HG02885 (cell line): ENCODE measurements at regions not wholly inside any gene's neighbourhood (a gene's known extent, or its start where the extent isn't known, plus 50 kb on each side); places are given as distances from the start of the nearest gene placed in this dataset.
"Not testable (repeated sequence)": the region's sequence is repeated elsewhere in the genome, so short reads cannot be mapped to it uniquely, and the experiment has no call there.

Experiments
- ATAC-seq: cut with Tn5 transposase; IDR thresholded peaks from one replicate; pipeline ENCODE4 v1.9.1; 2021; ENCODE audit warnings: mild to moderate bottlenecking; ENCODE audit not compliant: unreplicated experiment, poor library complexity

DNA sequence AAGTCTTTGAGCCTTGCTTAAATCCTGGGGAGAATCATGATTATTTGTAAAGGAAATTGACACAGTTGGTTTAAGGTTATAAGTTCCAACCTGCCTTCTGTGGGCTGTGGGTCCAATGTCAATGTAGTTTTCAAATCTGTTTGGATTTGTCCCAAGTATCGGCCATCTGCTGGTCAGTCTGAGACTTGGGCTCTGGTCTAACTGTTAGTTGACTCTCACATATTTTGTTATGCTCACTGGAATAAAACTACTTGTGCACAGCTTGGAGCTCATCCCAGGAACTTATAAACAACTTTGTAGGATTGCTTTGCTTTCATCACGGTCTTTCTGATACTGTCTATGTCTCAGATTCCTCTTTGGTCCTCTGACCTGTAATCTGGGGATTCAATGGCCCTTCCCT lies 1026.2 kb upstream of the ZEB2 start:
- ATAC-seq: no peak

DNA sequence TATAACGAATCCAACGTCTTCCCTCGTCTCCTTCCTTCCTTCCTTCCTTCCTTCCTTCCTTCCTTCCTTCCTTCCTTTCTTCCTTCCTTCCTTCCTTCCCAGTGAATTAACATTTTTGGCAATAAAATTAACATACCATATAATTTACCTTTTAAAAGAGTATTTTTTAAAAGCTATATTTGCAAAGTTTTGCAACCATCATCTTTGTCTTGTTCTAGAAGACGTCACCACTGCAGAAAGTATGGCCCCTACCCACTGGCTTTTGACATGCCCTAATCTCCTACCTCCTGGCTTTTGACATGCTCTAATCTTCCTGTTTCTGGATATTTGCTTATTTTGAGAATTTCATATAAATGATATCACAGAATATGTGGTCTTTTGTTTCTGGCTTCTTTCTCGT lies 1023.9 kb upstream of the ZEB2 start:
- no peak for ATAC-seq

DNA sequence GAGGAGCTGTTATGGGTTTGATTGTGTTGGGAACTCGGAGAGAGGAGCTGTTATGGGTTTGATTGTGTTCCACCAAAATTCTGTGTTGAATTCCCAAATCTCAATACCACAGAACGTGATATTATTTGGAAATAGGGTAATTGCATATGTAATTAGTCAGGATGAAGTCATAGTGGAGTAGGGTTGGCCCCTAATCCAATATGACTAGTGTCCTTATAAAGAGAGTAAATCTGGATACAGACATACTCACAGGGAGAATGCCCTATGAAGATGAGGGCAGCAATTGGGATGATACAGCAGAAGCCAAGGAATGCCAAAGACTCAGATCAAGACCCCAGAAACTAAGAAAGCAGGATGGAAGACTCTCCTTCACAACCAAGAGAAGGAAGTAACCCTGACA lies 1023.2 kb upstream of the ZEB2 start:
- no peak for ATAC-seq

DNA sequence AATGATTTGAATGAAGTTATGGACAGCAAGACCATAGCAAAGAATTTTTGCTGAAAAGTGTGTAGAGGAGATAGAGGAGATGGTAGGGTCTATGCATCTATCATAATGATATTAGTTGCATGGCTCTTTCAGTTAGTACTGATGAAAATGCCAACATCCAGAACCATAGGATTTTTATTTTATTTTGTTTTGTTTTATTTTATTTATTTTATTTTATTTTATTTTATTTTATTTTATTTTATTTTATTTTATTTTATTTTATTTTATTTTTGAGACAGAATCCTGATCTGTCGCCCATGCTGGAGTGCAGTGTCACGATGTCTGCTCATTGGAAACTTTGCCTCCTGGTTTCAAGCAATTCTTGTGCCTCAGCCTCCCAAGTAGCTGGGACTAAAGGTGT lies 1021.1 kb upstream of the ZEB2 start:
- ATAC-seq: no peak

DNA sequence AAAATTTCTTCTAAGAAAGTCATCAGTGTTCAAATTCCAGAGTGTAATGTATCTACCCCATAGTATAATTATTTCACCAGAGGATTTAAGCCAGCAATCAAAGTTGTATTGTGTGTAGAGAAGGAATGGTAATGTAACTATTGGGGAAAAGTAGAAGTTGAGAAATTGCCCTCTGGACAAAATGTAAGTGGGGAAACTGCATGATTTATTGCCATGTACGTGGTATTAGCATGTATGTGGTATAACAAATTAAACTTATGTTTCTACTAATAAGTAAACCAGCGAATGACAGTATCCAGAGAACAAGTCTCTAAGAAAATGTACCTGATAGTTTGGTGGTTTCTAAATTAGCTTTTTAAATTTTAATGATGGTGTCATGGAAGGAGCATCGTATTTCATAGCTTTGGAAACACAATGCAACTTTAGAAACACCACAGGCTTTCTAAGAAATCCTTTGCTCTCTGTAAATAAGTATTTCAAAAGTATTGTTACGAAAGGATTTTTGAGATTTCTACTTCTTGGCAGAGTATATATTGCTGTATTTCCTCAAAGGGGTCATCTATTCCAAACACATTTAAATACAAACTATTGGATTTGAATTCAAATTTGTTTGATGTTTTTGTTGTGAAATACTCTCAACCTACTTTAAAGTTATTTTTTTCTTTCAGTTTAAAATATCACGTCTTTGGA lies 1018.9 kb upstream of the ZEB2 start:
- no peak for ATAC-seq

DNA sequence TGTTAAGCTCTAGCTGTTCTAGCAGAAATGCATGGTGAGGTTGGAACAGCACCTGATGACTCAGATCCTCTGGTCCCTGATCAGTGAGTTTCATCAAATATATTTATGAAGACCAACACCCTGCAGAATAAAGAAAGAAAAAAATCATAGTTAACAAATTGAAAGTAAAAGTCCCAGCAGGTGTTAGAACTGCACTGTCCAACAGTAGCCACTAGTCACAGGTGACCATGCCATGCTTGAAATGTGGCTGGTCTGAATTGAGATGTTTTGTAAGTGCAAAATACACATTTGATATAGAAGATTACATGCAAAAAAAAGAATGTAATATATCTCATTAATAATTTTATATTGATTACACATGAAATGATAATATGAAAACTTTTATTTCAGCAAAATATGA lies 1010.7 kb upstream of the ZEB2 start:
- no peak for ATAC-seq

DNA sequence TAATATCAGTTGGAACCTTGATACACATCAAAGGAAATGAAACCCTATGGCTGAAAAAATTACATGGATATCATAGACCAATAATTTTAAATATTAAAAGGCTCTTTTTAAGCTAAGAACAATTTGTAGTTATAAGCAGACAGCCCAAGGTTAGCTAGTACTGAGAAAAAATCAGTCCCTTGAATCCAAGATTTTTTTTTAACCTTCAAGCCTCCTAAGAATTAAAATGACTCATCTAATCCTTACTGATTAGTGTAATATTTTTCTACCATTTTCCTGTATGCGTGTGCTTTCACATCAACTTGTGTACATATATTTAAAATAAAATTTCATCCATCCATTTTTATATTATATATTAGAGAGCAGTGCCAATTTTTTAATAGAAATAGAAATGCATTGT lies 1004.9 kb upstream of the ZEB2 start:
- no peak for ATAC-seq

DNA sequence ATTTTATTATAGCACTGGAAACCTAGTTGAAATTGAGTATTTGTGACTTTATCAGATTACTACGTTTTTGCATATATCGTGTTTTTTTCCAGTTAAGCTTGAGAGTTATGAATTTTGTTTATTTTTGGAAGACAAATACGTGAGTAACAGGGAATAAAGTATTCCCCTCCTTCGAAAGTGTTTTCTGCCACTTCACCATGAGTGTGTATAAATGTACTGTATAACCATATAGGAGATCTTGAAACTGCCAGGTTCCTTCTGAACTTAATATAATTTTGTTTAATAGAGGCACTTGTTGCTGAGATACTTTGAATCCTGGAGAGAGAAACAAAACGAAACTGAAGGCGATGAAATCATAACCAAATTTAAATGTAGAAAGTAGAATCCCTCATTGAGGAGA lies 1004.4 kb upstream of the ZEB2 start:
- no peak for ATAC-seq

DNA sequence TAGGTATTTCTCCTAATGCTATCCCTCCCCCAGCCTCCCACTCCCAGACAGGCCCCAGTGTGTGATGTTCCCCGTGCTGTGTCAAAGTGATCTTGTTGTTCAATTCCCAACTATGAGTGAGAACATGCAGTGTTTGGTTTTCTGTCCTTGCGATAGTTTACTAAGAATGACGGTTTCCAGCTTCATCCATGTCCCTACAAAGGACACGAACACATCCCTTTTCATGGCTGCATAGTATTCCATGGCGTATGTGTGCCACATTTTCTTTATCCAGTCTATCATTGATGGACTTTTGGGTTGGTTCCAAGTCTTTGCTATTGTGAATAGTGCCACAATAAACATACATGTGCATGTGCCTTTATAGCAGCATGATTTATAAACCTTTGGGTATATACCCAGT lies 999.3 kb upstream of the ZEB2 start:
- ATAC-seq: not testable (repeated sequence)

DNA sequence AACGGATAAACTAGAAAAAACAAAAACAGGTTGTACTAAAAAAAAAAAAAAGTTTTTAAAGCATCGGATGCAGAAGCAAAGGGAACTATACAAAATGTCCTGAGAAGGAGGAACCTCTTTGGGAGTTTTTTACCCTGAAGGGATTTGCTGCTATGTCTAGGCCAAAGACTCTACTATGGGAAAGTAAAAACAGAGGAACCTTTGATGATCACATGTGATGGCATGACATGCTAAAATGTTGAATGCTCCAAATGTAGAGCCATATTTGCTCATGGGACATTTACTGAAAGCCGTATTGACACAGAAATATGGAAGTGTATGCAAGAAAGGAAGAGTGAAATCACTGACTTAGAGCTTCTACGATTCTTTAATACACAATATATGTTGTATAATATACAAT lies 992.0 kb upstream of the ZEB2 start:
- no peak for ATAC-seq

DNA sequence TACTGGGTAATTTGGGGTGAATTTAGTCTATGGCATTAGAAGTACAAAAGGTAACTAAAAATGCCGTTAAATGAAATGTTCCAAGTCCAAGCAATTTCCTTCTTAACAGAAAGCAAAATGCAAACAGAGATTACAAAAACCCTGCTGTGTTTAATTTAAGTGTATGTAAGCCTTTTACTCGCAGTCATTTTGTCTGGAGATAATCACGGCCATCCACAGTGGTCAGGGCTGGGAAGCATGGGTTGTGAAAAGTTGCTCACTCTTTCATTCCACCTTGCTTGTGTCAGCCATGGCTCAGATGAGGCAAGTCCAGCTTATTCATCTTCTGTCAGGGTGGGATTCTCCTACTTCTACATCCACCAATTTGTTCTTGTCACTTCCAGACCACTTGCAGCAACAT lies 983.6 kb upstream of the ZEB2 start:
- no peak for ATAC-seq

DNA sequence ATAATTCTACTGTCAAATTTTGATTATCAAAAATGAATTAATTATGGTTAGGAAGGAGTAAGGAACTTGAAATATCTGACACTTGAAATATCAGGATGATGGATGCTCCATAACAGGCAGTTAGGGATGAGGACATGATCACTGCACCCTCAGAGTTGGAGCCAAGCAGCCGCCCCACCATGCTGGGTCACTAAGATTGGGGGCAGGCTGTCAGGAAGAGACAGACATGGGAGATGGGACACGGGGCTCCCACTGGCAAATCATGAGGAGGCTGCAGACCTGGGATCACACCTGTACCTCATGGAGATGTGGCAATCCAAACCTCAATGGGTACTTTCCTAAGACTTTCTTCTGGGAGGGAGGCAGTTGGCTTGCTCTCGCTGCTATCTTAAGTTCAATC lies 982.0 kb upstream of the ZEB2 start:
- no peak for ATAC-seq

DNA sequence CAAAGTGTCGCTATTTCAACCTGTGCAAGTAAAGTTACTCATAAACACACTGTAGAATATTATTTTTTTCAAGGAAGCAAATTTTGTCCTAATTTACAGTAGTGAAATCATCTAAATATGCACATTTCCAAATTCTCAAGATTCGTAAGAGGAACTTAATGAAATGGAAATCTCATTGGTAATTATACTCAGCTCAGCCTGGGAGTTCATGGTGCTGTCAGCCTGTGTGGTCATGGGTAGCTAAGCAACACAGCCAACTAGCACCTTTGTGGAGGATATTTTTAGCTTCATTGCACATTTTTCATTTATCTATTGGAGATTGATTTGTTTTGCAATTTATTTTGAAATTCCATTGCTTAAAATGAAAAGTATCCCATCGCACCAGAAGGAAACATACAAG lies 975.7 kb upstream of the ZEB2 start:
- ATAC-seq: no peak

DNA sequence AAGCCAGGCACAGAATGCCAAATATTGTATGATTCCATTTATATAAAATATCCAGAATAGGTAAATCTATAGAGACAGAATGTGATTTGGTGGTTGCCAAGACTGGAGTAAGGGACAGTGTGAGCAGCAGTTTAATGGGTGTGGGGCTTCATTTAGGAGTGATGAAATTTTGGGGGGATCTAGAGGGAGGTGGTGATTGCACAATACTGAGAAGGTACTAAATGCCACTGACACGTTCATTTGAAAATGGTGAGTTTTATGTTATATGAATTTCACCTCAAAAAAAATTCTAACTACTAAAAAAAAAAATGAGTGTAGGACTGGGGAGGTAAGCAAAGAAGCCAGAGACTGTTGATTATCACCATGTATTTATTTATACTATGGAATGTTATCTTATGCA lies 974.5 kb upstream of the ZEB2 start:
- ATAC-seq: no peak

DNA sequence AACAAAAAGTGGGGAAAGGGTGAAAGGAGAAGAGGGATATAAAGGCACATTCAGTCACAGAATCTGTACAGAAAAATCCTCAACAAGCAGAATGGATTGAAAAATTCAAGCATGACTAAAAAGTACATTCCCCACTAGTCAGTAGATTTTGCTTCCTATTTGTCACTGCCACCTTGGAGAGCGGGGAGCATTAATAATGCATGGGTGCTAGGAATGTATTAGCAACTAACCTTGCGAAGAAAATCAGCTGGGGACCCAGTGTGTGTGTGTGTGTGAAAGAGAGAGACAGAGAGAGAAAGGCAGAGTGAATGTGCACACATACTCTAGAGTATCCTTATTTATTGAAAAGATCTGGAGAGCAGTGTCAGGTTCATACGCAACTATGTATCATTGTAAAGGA lies 968.7 kb upstream of the ZEB2 start:
- ATAC-seq: no peak

DNA sequence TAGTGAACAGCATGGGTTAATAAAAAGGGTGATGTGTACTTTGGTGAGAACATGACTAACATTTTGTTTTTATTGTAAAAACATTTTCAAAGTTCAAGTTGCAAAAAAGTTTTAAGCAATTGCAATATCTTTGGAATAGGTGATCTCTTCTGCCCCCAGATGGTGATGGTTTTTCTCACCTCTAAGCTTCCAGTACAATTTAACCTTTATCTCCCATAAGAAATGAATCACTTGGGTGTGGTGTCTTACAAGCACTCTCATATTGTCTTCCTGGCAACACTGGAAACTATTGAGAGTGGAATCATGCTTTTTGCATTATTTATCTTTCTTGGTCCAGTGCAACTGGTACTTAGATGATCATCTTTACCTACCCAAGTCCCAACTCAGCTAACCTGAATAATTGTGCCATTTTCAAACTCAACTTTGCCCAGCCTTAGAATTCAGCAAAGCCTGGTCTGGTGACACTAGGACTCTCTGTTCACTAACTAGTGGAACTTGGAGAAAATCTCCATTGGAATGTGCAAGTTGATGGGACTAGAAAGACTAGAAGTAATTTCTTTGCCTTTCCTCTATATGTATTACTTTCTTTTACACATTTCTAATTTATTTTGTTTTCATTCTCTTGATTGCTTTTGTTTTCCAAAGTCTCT lies 964.7 kb upstream of the ZEB2 start:
- ATAC-seq: peak; percentile 39

DNA sequence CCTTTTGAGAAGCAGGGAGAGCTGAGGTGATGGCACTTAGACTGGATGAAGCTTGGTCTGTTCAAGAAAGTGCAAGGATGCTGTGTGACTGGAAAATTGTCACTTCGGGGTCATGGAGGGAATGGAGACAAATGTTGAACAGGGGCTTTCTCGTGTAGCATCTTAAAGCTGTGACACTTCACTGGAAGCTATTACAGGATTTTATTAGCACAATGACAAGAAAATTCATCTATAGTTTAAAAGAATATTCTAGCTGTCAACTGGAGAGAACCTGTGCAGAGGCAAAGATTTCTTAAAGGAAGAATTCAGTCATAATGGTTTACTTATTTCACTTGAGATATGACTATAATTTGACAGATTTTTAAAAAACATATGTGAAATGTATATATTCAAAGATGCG lies 963.9 kb upstream of the ZEB2 start:
- no peak for ATAC-seq

DNA sequence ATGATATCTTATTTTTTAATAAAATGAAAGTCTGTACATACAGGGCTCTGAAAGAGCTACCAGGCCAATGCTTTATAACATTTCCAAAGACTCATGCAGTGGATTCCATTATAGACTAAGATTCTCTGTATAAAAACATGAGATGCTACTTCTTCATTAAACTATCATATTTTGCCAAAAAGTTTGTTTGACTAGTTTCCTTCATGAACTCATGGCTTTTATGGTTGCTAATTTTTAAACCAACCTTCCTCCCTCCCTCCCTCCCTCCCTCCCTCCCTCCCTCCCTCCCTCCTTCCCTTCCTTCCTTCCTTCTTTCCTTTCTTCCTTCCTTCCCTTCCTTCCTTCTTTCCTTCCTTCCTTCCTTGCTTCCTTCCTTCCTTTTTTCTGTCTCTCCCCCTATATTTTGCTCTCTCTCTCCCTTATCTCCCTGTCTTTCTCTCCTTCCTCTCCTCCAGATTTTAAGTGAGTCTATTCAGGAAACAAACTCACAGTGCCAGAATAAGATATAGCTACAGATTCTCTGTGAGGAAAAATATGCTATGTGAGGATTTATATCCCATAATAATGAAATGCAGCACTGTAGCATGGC lies 961.5 kb upstream of the ZEB2 start:
- no peak for ATAC-seq

DNA sequence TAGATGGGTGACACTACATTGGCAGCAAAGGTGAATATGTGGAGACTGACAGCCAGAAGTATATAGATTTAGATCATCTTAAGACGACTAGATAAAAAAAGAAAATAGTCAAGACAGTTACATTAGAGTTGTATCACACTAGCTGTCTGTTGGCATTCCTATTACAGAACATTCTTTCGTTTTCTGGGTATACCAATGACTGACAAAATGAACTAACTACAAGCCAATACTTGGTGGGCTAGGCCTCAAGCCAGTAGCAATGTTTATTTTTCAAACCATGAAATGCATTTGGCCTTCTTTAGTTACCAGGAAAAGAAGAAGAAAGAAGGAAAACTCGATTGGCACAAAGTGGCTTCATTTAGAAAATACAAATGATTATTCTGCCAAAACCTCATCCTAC lies 944.9 kb upstream of the ZEB2 start:
- ATAC-seq: no peak

DNA sequence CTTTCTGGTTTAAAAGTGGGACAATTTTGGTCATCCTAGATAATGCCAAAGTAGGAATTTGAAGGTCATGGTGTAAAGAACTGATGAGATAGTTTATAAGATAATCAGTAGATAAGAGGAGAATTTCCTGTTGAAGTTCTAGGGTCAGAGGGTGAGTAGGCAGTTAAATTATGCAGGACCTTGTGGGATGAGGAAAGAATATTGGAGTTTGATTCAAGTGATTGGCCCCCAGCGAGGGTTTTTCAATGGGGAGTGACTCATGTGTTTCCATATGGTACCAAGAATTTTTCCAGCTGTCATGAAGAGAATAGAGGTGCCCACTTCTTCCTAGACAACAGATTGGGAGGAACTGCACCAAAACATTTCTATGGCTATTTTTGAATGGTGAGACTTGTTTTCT lies 940.2 kb upstream of the ZEB2 start:
- ATAC-seq: no peak

DNA sequence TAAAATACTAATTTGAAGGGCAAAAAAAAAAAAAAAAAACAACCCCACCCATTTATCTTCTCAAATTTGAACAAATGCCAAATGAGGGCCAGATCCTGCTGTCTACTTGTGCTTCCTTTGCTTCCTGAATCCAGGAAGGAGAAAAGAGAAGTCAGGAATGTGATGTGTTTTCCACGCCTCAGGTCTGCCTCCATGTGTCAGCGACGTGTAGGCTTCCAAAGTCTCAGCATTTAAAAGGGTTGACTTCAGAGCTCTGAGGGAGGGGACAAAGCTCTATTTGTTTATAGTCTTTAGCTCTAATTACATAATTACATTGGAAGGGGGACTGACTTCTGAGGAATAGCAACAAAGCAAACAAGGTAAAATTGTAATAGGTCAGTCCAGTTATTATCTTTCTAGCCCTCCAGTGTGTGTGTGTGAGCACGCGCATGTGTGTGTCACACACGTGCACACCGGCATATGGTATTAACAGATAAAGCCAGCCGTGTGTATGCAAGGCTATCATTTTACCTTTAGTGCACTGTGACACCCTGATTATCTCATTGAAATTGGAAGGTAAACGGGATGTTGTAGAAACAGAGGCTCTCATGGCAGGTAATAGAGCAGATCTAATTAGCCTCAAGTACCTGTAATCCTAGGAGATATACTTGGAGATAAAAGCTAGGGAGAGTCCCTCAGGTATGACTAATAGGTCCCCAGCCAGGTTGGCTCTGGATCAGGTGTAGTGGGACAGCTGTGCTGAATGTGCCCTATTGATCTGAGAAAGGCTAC lies 911.4 kb upstream of the ZEB2 start:
- ATAC-seq: no peak
